ENCODE measurements at regions not wholly inside any gene's neighbourhood (a gene's known extent, or its start where the extent isn't known, plus 50 kb on each side); places are given as distances from the start of the nearest gene placed in this dataset.

- no peaks in the 10 kb centered on the region for H3K36me3 ChIP-seq (ENCODE audit: control insufficient read depth in 2 of 3, insufficient read depth in 3 of 3, low read length in 3 of 3)
- FAIRE-seq = no peak
- H3K4me1 ChIP-seq (ENCODE audit: control insufficient read depth in 2 of 3, insufficient read depth in 2 of 3, low read depth in 1 of 3, low read length in 3 of 3) = no peaks in the 10 kb centered on the region
- no peak for DNase-seq
- H3K27ac ChIP-seq (ENCODE audit: low read depth in 2 of 2, low read length in 2 of 2) = no peak overlapping the region
- no peak overlapping the region for H3K4me3 ChIP-seq (ENCODE audit: low read length in 3 of 3)
- no peak overlapping the region for H3K9ac ChIP-seq (ENCODE audit: low read length in 3 of 3)
- intact Hi-C loops (cut with DNase I) = no loop called here
- H3K9me3 ChIP-seq (ENCODE audit: control insufficient read depth in 2 of 3, insufficient read depth in 1 of 3, low read length in 3 of 3) = no peaks in the 10 kb centered on the region
- TF ChIP-seq, protein P1, sequence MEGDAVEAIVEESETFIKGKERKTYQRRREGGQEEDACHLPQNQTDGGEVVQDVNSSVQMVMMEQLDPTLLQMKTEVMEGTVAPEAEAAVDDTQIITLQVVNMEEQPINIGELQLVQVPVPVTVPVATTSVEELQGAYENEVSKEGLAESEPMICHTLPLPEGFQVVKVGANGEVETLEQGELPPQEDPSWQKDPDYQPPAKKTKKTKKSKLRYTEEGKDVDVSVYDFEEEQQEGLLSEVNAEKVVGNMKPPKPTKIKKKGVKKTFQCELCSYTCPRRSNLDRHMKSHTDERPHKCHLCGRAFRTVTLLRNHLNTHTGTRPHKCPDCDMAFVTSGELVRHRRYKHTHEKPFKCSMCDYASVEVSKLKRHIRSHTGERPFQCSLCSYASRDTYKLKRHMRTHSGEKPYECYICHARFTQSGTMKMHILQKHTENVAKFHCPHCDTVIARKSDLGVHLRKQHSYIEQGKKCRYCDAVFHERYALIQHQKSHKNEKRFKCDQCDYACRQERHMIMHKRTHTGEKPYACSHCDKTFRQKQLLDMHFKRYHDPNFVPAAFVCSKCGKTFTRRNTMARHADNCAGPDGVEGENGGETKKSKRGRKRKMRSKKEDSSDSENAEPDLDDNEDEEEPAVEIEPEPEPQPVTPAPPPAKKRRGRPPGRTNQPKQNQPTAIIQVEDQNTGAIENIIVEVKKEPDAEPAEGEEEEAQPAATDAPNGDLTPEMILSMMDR (IDR thresholded peaks at IDR 0.05; ENCODE audit: borderline replicate concordance, extremely low read depth, insufficient read depth) = no peak
- H3K27me3 ChIP-seq (ENCODE audit: control insufficient read depth, insufficient read depth, low read length) = no peaks in the 10 kb centered on the region
Measured at GRCh38 chr4:28248269-28248668, 1387.6 kb downstream of the STIM2 start.

- intact Hi-C loops (cut with DNase I) = no loop called here
- TF ChIP-seq, protein P1 (IDR thresholded peaks at IDR 0.05; ENCODE audit: borderline replicate concordance, extremely low read depth, insufficient read depth) = no peak
- Histone ChIP-seq H3K9ac (ENCODE audit: low read length in 3 of 3) (no peak overlapping the region), H3K9me3 (ENCODE audit: control insufficient read depth in 2 of 3, insufficient read depth in 1 of 3, low read length in 3 of 3) (no peaks in the 10 kb centered on the region), H3K4me3 (ENCODE audit: low read length in 3 of 3) (no peak overlapping the region), H3K4me1 (ENCODE audit: control insufficient read depth in 2 of 3, insufficient read depth in 2 of 3, low read depth in 1 of 3, low read length in 3 of 3) (no peaks in the 10 kb centered on the region), H3K27me3 (ENCODE audit: control insufficient read depth, insufficient read depth, low read length) (no peaks in the 10 kb centered on the region), H3K27ac (ENCODE audit: low read depth in 2 of 2, low read length in 2 of 2) (no peak overlapping the region), H3K36me3 (ENCODE audit: control insufficient read depth in 2 of 3, insufficient read depth in 3 of 3, low read length in 3 of 3) (no peaks in the 10 kb centered on the region)
- DNase-seq = no peak
- FAIRE-seq = no peak
Measured at GRCh38 chr4:28250646-28251045, 1390.0 kb downstream of the STIM2 start.

GRCh38 chr4:28251831-28252230, 1391.2 kb downstream of the STIM2 start:
- no peaks in the 10 kb centered on the region for H3K36me3 ChIP-seq (ENCODE audit: control insufficient read depth in 2 of 3, insufficient read depth in 3 of 3, low read length in 3 of 3)

More at GRCh38 chr4:28251831-28252230, 1391.2 kb downstream of the STIM2 start:
- H3K27ac ChIP-seq (ENCODE audit: low read depth in 2 of 2, low read length in 2 of 2) = no peak overlapping the region
- no peaks in the 10 kb centered on the region for H3K4me1 ChIP-seq (ENCODE audit: control insufficient read depth in 2 of 3, insufficient read depth in 2 of 3, low read depth in 1 of 3, low read length in 3 of 3)
- DNase-seq (no peak), FAIRE-seq (no peak)
- intact Hi-C loops (cut with DNase I) = no loop called here
- TF ChIP-seq, protein P1 (IDR thresholded peaks at IDR 0.05; ENCODE audit: borderline replicate concordance, extremely low read depth, insufficient read depth) = no peak
- H3K9ac ChIP-seq (ENCODE audit: low read length in 3 of 3) = no peak overlapping the region
- H3K9me3 ChIP-seq (ENCODE audit: control insufficient read depth in 2 of 3, insufficient read depth in 1 of 3, low read length in 3 of 3) = no peaks in the 10 kb centered on the region
- no peak overlapping the region for H3K4me3 ChIP-seq (ENCODE audit: low read length in 3 of 3)
- no peaks in the 10 kb centered on the region for H3K27me3 ChIP-seq (ENCODE audit: control insufficient read depth, insufficient read depth, low read length)
